ENCODE measurements at regions not wholly inside any gene's neighbourhood (a gene's known extent, or its start where the extent isn't known, plus 50 kb on each side); places are given as distances from the start of the nearest gene placed in this dataset.

- in situ Hi-C loops (cut with HindIII; ENCODE audit: low sequenced_read_pairs): no loop called here
Observed at GRCh38 chr7:26458466-26459145, 166.9 kb downstream of the SNX10 start.

GRCh38 chr7:26459540-26460193 is 168.0 kb downstream of the SNX10 start:
- in situ Hi-C loops (cut with HindIII; ENCODE audit: low sequenced_read_pairs): no loop called here

- in situ Hi-C loops (cut with HindIII; ENCODE audit: low sequenced_read_pairs): no loop called here
Observed at GRCh38 chr7:26460351-26461085, 168.9 kb downstream of the SNX10 start.

GRCh38 chr7:26461518-26461917 is 169.9 kb downstream of the SNX10 start:
- in situ Hi-C loops (cut with HindIII; ENCODE audit: low sequenced_read_pairs): no loop called here

GRCh38 chr7:26466007-26466406 is 174.3 kb downstream of the SNX10 start:
- in situ Hi-C loops (cut with HindIII; ENCODE audit: low sequenced_read_pairs): no loop called here

- in situ Hi-C loops (cut with HindIII; ENCODE audit: low sequenced_read_pairs): no loop called here
Observed at GRCh38 chr7:26467104-26467503, 175.4 kb downstream of the SNX10 start.

GRCh38 chr7:26467541-26467940 is 175.9 kb downstream of the SNX10 start:
- in situ Hi-C loops (cut with HindIII; ENCODE audit: low sequenced_read_pairs): no loop called here

- in situ Hi-C loops (cut with HindIII; ENCODE audit: low sequenced_read_pairs): no loop called here
Observed at GRCh38 chr7:26468625-26469024, 177.0 kb downstream of the SNX10 start.

GRCh38 chr7:26469188-26469587 is 177.5 kb downstream of the SNX10 start:
- in situ Hi-C loops (cut with HindIII; ENCODE audit: low sequenced_read_pairs): no loop called here

GRCh38 chr7:26470691-26471090 is 179.0 kb downstream of the SNX10 start:
- in situ Hi-C loops (cut with HindIII; ENCODE audit: low sequenced_read_pairs): no loop called here

- in situ Hi-C loops (cut with HindIII; ENCODE audit: low sequenced_read_pairs): no loop called here
Observed at GRCh38 chr7:26471306-26472075, 179.8 kb downstream of the SNX10 start.

- in situ Hi-C loops (cut with HindIII; ENCODE audit: low sequenced_read_pairs): no loop called here
Observed at GRCh38 chr7:26472971-26473370, 181.3 kb downstream of the SNX10 start.

GRCh38 chr7:26476271-26476670 is 184.6 kb downstream of the SNX10 start:
- in situ Hi-C loops (cut with HindIII; ENCODE audit: low sequenced_read_pairs): no loop called here

GRCh38 chr7:26477381-26477990 is 185.8 kb downstream of the SNX10 start:
- in situ Hi-C loops (cut with HindIII; ENCODE audit: low sequenced_read_pairs): no loop called here

GRCh38 chr7:26478550-26478949 is 186.9 kb downstream of the SNX10 start:
- in situ Hi-C loops (cut with HindIII; ENCODE audit: low sequenced_read_pairs): no loop called here

- in situ Hi-C loops (cut with HindIII; ENCODE audit: low sequenced_read_pairs): no loop called here
Observed at GRCh38 chr7:26479581-26479980, 187.9 kb downstream of the SNX10 start.

- in situ Hi-C loops (cut with HindIII; ENCODE audit: low sequenced_read_pairs): no loop called here
Observed at GRCh38 chr7:26480156-26480555, 188.5 kb downstream of the SNX10 start.

GRCh38 chr7:26482927-26483326 is 191.3 kb downstream of the SNX10 start:
- in situ Hi-C loops (cut with HindIII; ENCODE audit: low sequenced_read_pairs): no loop called here

- in situ Hi-C loops (cut with HindIII; ENCODE audit: low sequenced_read_pairs): no loop called here
Observed at GRCh38 chr7:26483843-26484242, 192.2 kb downstream of the SNX10 start.

- in situ Hi-C loops (cut with HindIII; ENCODE audit: low sequenced_read_pairs): no loop called here
Observed at GRCh38 chr7:26485367-26485934, 193.8 kb downstream of the SNX10 start.

All from DLD1 (cell line).